B cell (primary cell): ENCODE measurements at regions not wholly inside any gene's neighbourhood (a gene's known extent, or its start where the extent isn't known, plus 50 kb on each side); places are given as distances from the start of the nearest gene placed in this dataset.

ENCODE experiments used
- ATAC-seq: fragments of 200-7000 bp; cut with Tn5 transposase; one replicate; pipeline ENCODE4 v1.10.0; 2021; ENCODE audit warnings: low read depth, mild to moderate bottlenecking, moderate number of reproducible peaks, moderate library complexity
- CTCF ChIA-PET: fragments of 350-600 bp; sonication (Branson Sonifier 250); formaldehyde crosslinking; loops from one replicate; lab custom pipeline; 2021; ENCODE audit warnings: antibody characterized with exemption, inconsistent platforms; lab: Charles Lee
- POLR2A ChIA-PET: fragments of 350-600 bp; sonication (Branson Sonifier 250); formaldehyde crosslinking; loops from one replicate; lab custom pipeline; 2021; ENCODE audit warnings: antibody characterized with exemption; lab: Charles Lee
- DNase-seq: peaks from one replicate; pipeline ENCODE4 v3.0.0; 2013
- H2AFZ ChIP-seq: 2 replicates; pipeline ENCODE4 v1.6.1; 2012; ENCODE audit warnings: mild to moderate bottlenecking, low read depth, low read length; ENCODE audit not compliant: insufficient read depth, poor library complexity, severe bottlenecking
- H3K27ac ChIP-seq, 2 donors: 1 replicate in 1 of 2; 2 replicates in 1 of 2; pipeline ENCODE4 v1.5.1; 2012 to 2013; ENCODE audit warnings: low read length in 2 of 2, mild to moderate bottlenecking in 2 of 2, moderate library complexity in 1 of 2
- H3K27me3 ChIP-seq, 4 experiments: fragments of 200-600 bp in 1 of 4; sonication (generic) in 1 of 4; replicated peaks in 1 of 4; 1 replicate in 2 of 4; 2 replicates in 2 of 4; pipeline versions ENCODE4 v1.6.1 to v1.7.0; 2013 to 2016; ENCODE audit warnings: low read length in 3 of 4, mild to moderate bottlenecking in 2 of 4, mixed read lengths in 1 of 4, moderate library complexity in 1 of 4; ENCODE audit not compliant: insufficient read depth in 4 of 4, control insufficient read depth in 3 of 4; ENCODE audit errors: control extremely low read depth in 1 of 4
- H3K36me3 ChIP-seq, 2 experiments: replicated peaks in 1 of 2; 1 replicate in 1 of 2; 2 replicates in 1 of 2; pipeline versions ENCODE4 v1.6.1 to v1.7.1; 2013; ENCODE audit warnings: low read length in 1 of 2; ENCODE audit not compliant: insufficient read depth in 2 of 2, control insufficient read depth in 1 of 2; ENCODE audit errors: control extremely low read depth in 1 of 2, extremely low read depth in 1 of 2
- H3K4me1 ChIP-seq, 2 donors: fragments of 200-600 bp in 1 of 2; sonication (generic) in 1 of 2; 1 replicate in 1 of 2; 2 replicates in 1 of 2; pipeline versions ENCODE4 v1.5.1 to v1.6.1; 2013 to 2017; ENCODE audit warnings: low read length in 2 of 2; ENCODE audit not compliant: control insufficient read depth in 2 of 2, insufficient read depth in 2 of 2
- H3K4me2 ChIP-seq: replicated peaks from 2 replicates; pipeline ENCODE3; 2012; ENCODE audit warnings: mild to moderate bottlenecking, low read depth, low read length; ENCODE audit not compliant: poor library complexity, severe bottlenecking
- H3K4me3 ChIP-seq, 5 experiments: fragments of 200-600 bp in 1 of 5; sonication (generic) in 1 of 5; 1 replicate in 3 of 5; 2 replicates in 2 of 5; pipeline versions ENCODE4 v1.5.1 to v1.7.0; 2011 to 2016; ENCODE audit warnings: low read length in 4 of 5, mild to moderate bottlenecking in 4 of 5, low read depth in 2 of 5, control low read depth in 1 of 5, moderate library complexity in 1 of 5; ENCODE audit not compliant: insufficient read depth in 1 of 5; ENCODE audit errors: control extremely low read depth in 1 of 5, extremely low read depth in 1 of 5
- H3K79me2 ChIP-seq: fragments of 200-600 bp; sonication (generic); one replicate; pipeline ENCODE4 v1.6.0; 2016; ENCODE audit warnings: low read length; ENCODE audit not compliant: control insufficient read depth, insufficient read depth
- H3K9ac ChIP-seq: fragments of 200-600 bp; sonication (generic); 2 replicates; pipeline ENCODE4 v1.6.1; 2017; ENCODE audit warnings: mild to moderate bottlenecking, low read length, moderate library complexity
- H3K9me3 ChIP-seq, 3 donors: one replicate each; pipeline versions ENCODE4 v1.6.1 to v1.7.1; 2013; ENCODE audit warnings: low read length in 2 of 3; ENCODE audit not compliant: control insufficient read depth in 2 of 3, insufficient read depth in 1 of 3; ENCODE audit errors: control extremely low read depth in 1 of 3
- H4K20me1 ChIP-seq: 2 replicates; pipeline ENCODE4 v1.6.0; 2012; ENCODE audit warnings: mild to moderate bottlenecking, low read length; ENCODE audit not compliant: insufficient read depth, control insufficient read depth, poor library complexity, severe bottlenecking
- H3K27ac Mint-ChIP-seq: one replicate; pipeline ENCODE4 v1.8.0; 2021; ENCODE audit warnings: mixed read lengths
- H3K27me3 Mint-ChIP-seq: one replicate; pipeline ENCODE4 v1.8.0; 2021; ENCODE audit warnings: mixed read lengths
- H3K4me1 Mint-ChIP-seq: one replicate; pipeline ENCODE4 v1.8.0; 2021; ENCODE audit warnings: mixed read lengths
- H3K4me3 Mint-ChIP-seq: one replicate; pipeline ENCODE4 v1.8.0; 2021; ENCODE audit warnings: mixed read lengths
- H3K9me3 Mint-ChIP-seq: one replicate; pipeline ENCODE4 v1.8.0; 2022; ENCODE audit warnings: mixed read lengths; ENCODE audit not compliant: insufficient read depth
- CTCF ChIP-seq: fragments of 200-600 bp; IDR thresholded peaks from one replicate; pipeline ENCODE4 v1.8.0; 2022; ENCODE audit warnings: antibody characterized with exemption, mild to moderate bottlenecking
- EZH2 ChIP-seq: IDR thresholded peaks from 2 replicates; pipeline ENCODE4 v1.6.1; 2012; ENCODE audit warnings: borderline replicate concordance, low read depth, mild to moderate bottlenecking, moderate library complexity, low read length; ENCODE audit not compliant: insufficient read depth, poor library complexity, severe bottlenecking
- WGBS: methylation state at CpG from one replicate; pipeline ENCODE4 v1.1.5; 2013; ENCODE audit warnings: missing lambda C conversion rate; ENCODE audit not compliant: insufficient coverage; 5-methylcytosine and 5-hydroxymethylcytosine counted together
- intact Hi-C: fragments of 100-400 bp; cut with micrococcal nuclease; formaldehyde crosslinking; loops from one replicate; pipeline ENCODE4 v1.10.0; 2022

GRCh38 chr12:94732367-94732990, 82.1 kb upstream of the TMCC3 start:
- Histone ChIP-seq H3K4me3 (no peak overlapping the region), H3K27ac (no peak overlapping the region), H3K4me2 (no peak overlapping the region), H3K36me3 (no peaks in the 10 kb centered on the region), H3K9ac (no peak overlapping the region), H3K27me3 (no peaks in the 10 kb centered on the region), H3K4me1 (no peaks in the 10 kb centered on the region), H4K20me1 (peaks cover 25% of the 10 kb centered on the region), H2AFZ (no peak overlapping the region), H3K79me2 (peaks cover 7% of the 10 kb centered on the region), H3K9me3 (peaks cover 0 to 13% (median 0%) of the 10 kb centered on the region in 3 donors)
- intact Hi-C loops: no loop called here
- Mint-ChIP-seq H3K27ac (no peak overlapping the region), H3K27me3 (no peaks in the 10 kb centered on the region), H3K4me1 (peaks cover 15% of the 10 kb centered on the region), H3K9me3 (peaks cover 5% of the 10 kb centered on the region), H3K4me3 (no peak overlapping the region)
- no peak for TF ChIP-seq CTCF
- no peak for TF ChIP-seq EZH2
- ChIA-PET POLR2A (no interaction called here), CTCF (interaction anchor here (0.8 kb wide), 1 partner anchor 37 kb away, joined by 3 read pairs; no protein-coding TSS in a partner anchor)
- ATAC-seq (no peak), DNase-seq (no peak)
- 77% methylated on average over 12 of the region's 13 CpGs for whole genome bisulfite sequencing

- DNase-seq: no peak
- H3K4me3 ChIP-seq: no peak overlapping the region
- ATAC-seq: no peak
- CTCF ChIA-PET: interaction anchor here (0.8 to 1.7 kb wide), 3 partner anchors 11 to 38 kb away, joined by 3 to 5 read pairs (median 3); no protein-coding TSS in a partner anchor
- H3K4me2 ChIP-seq: no peak overlapping the region
- POLR2A ChIA-PET: no interaction called here
- no peak overlapping the region for H3K4me3 Mint-ChIP-seq
- TF ChIP-seq EZH2 (no peak), CTCF (no peak)
- H3K27me3 Mint-ChIP-seq: no peaks in the 10 kb centered on the region
- H3K9ac ChIP-seq: no peak overlapping the region
- no peaks in the 10 kb centered on the region for H3K27me3 ChIP-seq
- H3K27ac ChIP-seq: no peak overlapping the region
- intact Hi-C loops: no loop called here
- no peaks in the 10 kb centered on the region for H3K36me3 ChIP-seq
- no peak overlapping the region for H3K27ac Mint-ChIP-seq
- H4K20me1 ChIP-seq: peaks cover 29% of the 10 kb centered on the region
- H3K9me3 ChIP-seq: peaks cover 0 to 20% (median 0%) of the 10 kb centered on the region in 3 donors
- WGBS: 100% methylated on average over 6 of the region's 10 CpGs
- no peak overlapping the region for H2AFZ ChIP-seq
- H3K9me3 Mint-ChIP-seq: peaks cover 8% of the 10 kb centered on the region
- no peaks in the 10 kb centered on the region for H3K4me1 ChIP-seq
- peaks cover 7% of the 10 kb centered on the region for H3K79me2 ChIP-seq
- H3K4me1 Mint-ChIP-seq: peaks cover 16% of the 10 kb centered on the region
These were observed 81.5 kb upstream of the TMCC3 start for GRCh38 chr12:94731733-94732360.
